Lower lobe of right lung (tissue), 2 donors: ENCODE measurements at regions not wholly inside any gene's neighbourhood (a gene's known extent, or its start where the extent isn't known, plus 50 kb on each side); places are given as distances from the start of the nearest gene placed in this dataset.

Source experiments
- ATAC-seq, 2 donors: fragments of 200-7000 bp; cut with Tn5 transposase; one replicate each; pipeline ENCODE4 v1.9.1; 2020 to 2022; ENCODE audit warnings: mild to moderate bottlenecking in 2 of 2, moderate library complexity in 2 of 2
- DNase-seq: peaks from one replicate; pipeline ENCODE4 v3.0.0-alpha.2; 2020
- H3K27ac ChIP-seq: fragments of 200-600 bp; one replicate; pipeline ENCODE4 v1.8.0; 2022
- H3K27me3 ChIP-seq: fragments of 200-600 bp; one replicate; pipeline ENCODE4 v1.8.0; 2022; ENCODE audit warnings: low read depth
- H3K36me3 ChIP-seq: fragments of 200-600 bp; one replicate; pipeline ENCODE4 v1.8.0; 2022; ENCODE audit warnings: mild to moderate bottlenecking
- H3K4me1 ChIP-seq: fragments of 200-600 bp; one replicate; pipeline ENCODE4 v1.8.0; 2022
- H3K4me3 ChIP-seq: fragments of 200-600 bp; one replicate; pipeline ENCODE4 v1.8.0; 2022; ENCODE audit warnings: mild to moderate bottlenecking
- H3K9me3 ChIP-seq: fragments of 200-600 bp; one replicate; pipeline ENCODE4 v1.8.0; 2022
- intact Hi-C: fragments of 100-400 bp; cut with DNase I; formaldehyde crosslinking; loops from one replicate; pipeline ENCODE4 v1.11.0; 2022
- TF ChIP-seq, protein P1 (sequence below): fragments of 200-600 bp; IDR thresholded peaks from one replicate; pipeline ENCODE4 v1.8.0; 2022; ENCODE audit warnings: antibody characterized with exemption, mild to moderate bottlenecking
- donor health status: DM: no; HTN: yes; CAD: no; lungs with severe emphysema.

DNA sequence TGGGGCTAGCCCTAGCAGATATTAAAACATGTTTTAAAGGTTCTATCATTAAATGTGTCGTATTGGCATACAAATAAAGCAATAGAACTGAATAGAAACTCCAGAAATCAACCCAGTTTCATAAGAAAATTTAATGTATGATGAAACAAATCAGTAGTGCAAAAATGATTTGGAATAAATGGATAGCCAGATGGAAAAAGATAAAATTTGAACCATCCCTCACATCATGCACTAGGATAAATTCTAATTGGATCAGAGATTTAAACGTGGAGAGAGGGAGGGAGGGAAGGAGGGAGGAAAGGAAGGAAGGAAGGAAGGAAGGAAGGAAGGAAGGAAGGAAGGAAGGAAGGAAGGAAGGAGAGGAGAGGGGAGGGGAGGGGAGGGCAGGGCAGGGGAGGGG is 235.3 kb downstream of the SEC61B start:
- no peak overlapping the region for H3K4me3 ChIP-seq
- ATAC-seq (no peak), DNase-seq (no peak)
- H3K4me1 ChIP-seq: no peaks in the 10 kb centered on the region
- H3K27me3 ChIP-seq: no peaks in the 10 kb centered on the region
- no peaks in the 10 kb centered on the region for H3K9me3 ChIP-seq
- TF ChIP-seq, protein P1, sequence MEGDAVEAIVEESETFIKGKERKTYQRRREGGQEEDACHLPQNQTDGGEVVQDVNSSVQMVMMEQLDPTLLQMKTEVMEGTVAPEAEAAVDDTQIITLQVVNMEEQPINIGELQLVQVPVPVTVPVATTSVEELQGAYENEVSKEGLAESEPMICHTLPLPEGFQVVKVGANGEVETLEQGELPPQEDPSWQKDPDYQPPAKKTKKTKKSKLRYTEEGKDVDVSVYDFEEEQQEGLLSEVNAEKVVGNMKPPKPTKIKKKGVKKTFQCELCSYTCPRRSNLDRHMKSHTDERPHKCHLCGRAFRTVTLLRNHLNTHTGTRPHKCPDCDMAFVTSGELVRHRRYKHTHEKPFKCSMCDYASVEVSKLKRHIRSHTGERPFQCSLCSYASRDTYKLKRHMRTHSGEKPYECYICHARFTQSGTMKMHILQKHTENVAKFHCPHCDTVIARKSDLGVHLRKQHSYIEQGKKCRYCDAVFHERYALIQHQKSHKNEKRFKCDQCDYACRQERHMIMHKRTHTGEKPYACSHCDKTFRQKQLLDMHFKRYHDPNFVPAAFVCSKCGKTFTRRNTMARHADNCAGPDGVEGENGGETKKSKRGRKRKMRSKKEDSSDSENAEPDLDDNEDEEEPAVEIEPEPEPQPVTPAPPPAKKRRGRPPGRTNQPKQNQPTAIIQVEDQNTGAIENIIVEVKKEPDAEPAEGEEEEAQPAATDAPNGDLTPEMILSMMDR: no peak
- intact Hi-C loops: no loop called here
- H3K36me3 ChIP-seq: no peaks in the 10 kb centered on the region
- no peak overlapping the region for H3K27ac ChIP-seq

DNA sequence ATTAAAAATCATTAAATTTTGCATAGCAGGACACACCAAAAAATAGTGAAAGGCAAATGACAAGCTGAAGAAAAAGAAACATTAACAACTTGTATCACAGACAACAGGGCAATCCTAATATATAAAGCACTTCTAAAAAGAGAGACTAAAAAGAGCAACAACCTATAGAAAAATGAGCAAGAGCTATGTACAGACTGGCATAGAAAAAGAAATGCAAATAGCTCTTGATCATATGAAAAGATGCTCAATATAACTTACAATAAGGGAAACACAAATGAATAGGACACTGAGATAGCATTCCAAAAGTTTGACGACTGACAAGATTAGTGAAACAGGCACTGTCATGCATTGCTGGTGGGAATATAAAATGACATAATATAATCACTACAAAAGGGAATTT is 235.9 kb downstream of the SEC61B start:
- no peak for ATAC-seq
- intact Hi-C loops: no loop called here
- H3K27me3 ChIP-seq: no peaks in the 10 kb centered on the region

DNA sequence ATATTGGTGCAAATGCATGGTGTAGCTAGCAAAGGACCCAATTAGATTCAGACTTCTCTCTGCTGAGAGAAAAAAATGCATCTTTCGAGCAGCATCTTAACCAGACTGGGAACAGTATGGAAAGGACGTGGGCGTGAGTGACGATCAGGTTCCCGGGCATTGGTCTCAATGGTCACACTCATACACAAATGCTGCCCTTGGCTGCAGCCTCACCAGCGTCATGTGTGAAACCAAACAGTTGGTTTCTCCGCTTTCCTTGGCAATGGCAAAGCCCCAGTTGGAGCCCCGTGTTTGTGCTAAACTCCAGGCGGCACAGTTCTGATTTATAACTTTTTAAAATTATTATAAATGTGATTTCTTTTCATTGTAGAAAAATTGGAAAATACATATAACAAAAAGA is 237.8 kb downstream of the SEC61B start:
- DNase-seq (no peak), ATAC-seq (no peak)
- Histone ChIP-seq H3K36me3 (no peaks in the 10 kb centered on the region), H3K27me3 (no peaks in the 10 kb centered on the region), H3K27ac (no peak overlapping the region), H3K4me3 (no peak overlapping the region), H3K4me1 (no peaks in the 10 kb centered on the region), H3K9me3 (no peaks in the 10 kb centered on the region)
- intact Hi-C loops: no loop called here
- TF ChIP-seq, protein P1: no peak

More for the DNA sequence above, 235.9 kb downstream of the SEC61B start:
- no peak overlapping the region for H3K27ac ChIP-seq
- H3K36me3 ChIP-seq: no peaks in the 10 kb centered on the region
- TF ChIP-seq, protein P1: no peak
- H3K4me3 ChIP-seq: no peak overlapping the region
- DNase-seq: no peak
- H3K4me1 ChIP-seq: no peaks in the 10 kb centered on the region
- no peaks in the 10 kb centered on the region for H3K9me3 ChIP-seq

DNA sequence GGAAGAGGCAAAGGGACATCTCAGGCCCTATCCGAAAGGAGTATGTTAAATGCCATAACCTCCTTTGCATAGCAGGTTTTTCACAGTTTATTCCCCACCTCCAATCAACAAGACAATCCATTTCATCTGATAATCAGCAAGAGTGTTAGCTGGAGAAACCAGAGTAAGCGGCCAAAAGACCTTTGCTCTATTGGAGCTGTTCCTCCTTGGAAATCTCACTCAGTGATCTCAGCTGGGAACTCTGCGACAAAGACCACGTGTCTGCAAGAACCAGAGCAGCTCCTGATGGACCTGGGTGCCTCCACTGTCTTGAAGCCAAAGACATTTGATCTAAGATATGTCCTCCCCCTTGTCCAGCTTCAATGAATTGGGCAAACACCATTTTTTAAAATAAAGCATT is 241.0 kb downstream of the SEC61B start:
- intact Hi-C loops: no loop called here
- Histone ChIP-seq H3K4me1 (no peaks in the 10 kb centered on the region), H3K36me3 (no peaks in the 10 kb centered on the region), H3K27me3 (no peaks in the 10 kb centered on the region), H3K9me3 (no peaks in the 10 kb centered on the region), H3K4me3 (no peak overlapping the region), H3K27ac (no peak overlapping the region)
- ATAC-seq (no peak), DNase-seq (no peak)
- TF ChIP-seq, protein P1: no peak

DNA sequence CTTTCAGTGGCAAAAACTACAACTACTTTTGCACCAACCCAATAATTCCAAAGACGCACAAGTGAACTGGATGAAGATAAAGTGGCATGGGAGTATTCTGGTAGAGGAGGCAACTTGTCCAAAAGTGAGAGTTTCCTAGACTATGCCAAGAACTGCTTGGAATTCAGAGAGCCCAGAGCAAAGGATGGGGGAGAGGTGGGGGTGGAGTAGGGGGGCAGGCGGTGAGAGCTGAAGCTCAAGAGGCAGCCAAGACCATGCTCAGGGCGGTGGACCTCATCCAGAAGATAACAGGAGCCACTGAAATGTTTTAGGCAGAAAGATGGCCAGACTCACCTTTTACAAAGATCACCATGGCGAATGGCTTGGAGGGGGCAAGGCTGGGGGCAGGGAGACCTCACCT is 242.5 kb downstream of the SEC61B start:
- no peak for DNase-seq
- Histone ChIP-seq H3K27ac (no peak overlapping the region), H3K27me3 (no peaks in the 10 kb centered on the region), H3K9me3 (no peaks in the 10 kb centered on the region), H3K4me3 (no peak overlapping the region), H3K36me3 (no peaks in the 10 kb centered on the region), H3K4me1 (no peaks in the 10 kb centered on the region)
- intact Hi-C loops: no loop called here
- TF ChIP-seq, protein P1: no peak
- ATAC-seq: no peak
